ENCODE measurements at regions not wholly inside any gene's neighbourhood (a gene's known extent, or its start where the extent isn't known, plus 50 kb on each side); places are given as distances from the start of the nearest gene placed in this dataset.
"Not testable (repeated sequence)": the region's sequence is repeated elsewhere in the genome, so short reads cannot be mapped to it uniquely, and the experiment has no call there.

DNA sequence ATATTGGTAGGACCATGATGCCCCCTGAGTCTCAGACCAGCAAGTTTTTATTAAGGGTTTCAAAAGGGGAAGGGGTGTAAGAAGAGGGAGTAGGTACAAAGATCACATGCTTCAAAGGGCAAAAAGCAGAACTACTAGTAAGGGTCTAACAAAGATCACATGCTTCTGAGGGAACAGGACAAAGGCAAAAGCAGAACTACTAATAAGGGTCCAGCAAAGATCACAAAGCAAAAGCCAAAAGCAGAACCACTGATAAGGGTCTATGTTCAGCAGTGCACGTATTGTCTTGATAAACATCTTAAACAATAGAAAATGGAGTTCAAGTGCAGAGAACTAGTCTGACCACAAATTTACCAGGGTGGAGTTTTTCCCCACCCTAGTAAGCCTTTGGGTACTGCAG is 151.3 kb downstream of the DEFB131A start:
- not testable (repeated sequence) for TF ChIP-seq EZH2 (IDR thresholded peaks at IDR 0.05; ENCODE audit: insufficient read depth, low read length)
- TF ChIP-seq, protein P1, sequence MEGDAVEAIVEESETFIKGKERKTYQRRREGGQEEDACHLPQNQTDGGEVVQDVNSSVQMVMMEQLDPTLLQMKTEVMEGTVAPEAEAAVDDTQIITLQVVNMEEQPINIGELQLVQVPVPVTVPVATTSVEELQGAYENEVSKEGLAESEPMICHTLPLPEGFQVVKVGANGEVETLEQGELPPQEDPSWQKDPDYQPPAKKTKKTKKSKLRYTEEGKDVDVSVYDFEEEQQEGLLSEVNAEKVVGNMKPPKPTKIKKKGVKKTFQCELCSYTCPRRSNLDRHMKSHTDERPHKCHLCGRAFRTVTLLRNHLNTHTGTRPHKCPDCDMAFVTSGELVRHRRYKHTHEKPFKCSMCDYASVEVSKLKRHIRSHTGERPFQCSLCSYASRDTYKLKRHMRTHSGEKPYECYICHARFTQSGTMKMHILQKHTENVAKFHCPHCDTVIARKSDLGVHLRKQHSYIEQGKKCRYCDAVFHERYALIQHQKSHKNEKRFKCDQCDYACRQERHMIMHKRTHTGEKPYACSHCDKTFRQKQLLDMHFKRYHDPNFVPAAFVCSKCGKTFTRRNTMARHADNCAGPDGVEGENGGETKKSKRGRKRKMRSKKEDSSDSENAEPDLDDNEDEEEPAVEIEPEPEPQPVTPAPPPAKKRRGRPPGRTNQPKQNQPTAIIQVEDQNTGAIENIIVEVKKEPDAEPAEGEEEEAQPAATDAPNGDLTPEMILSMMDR (IDR thresholded peaks at IDR 0.05; ENCODE audit: insufficient read depth, low read depth, low read length), result not testable (repeated sequence)
